ENCODE measurements at regions not wholly inside any gene's neighbourhood (a gene's known extent, or its start where the extent isn't known, plus 50 kb on each side); places are given as distances from the start of the nearest gene placed in this dataset.

DNA sequence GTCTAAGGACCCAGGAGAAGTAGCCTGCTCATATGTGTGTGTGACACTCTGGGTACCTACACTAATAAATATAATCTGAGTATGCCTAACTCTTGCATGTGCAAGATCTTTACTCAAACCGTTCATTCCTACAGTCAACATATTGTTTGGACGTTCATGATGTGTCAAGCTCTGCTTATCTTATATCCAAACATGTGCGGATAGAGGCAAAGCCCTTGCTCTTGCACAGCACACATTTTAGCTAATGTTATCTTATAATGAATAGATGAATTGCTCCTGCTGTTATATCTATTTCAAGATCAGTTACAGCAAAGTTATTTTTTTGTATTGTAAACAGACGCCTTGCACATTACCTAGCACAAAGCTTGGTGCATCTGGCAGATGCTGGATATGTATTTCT is 228.4 kb upstream of the FLRT2 start (continued):
- no peak for TF ChIP-seq SREBF2 (IDR thresholded peaks at IDR 0.05)

GRCh38 chr14:85306024-85306423 is 223.9 kb upstream of the FLRT2 start:
- H3K4me2 ChIP-seq: no peak overlapping the region
- FAIRE-seq (no peak), ATAC-seq (no peak), DNase-seq (ENCODE audit: low read depth in 1 of 2, low spot score in 1 of 2) (no peak)
- no peak overlapping the region for H3K4me3 ChIP-seq
- H3K9me3 ChIP-seq: no peaks in the 10 kb centered on the region
- ChIA-PET CTCF (no interaction called here), POLR2A (no interaction called here)
- TF ChIP-seq ZSCAN20 (CRISPR knock-in tag; IDR thresholded peaks at IDR 0.05) (no peak), KDM5A (IDR thresholded peaks at IDR 0.05) (no peak), POLR2AphosphoS2 (conservative IDR thresholded peaks at IDR 0.05; ENCODE audit: low read length) (no peak), RFX5 (IDR thresholded peaks at IDR 0.05) (no peak), RARB (CRISPR knock-in tag; IDR thresholded peaks at IDR 0.05) (no peak), JUNB (IDR thresholded peaks at IDR 0.05) (no peak), MAX (IDR thresholded peaks at IDR 0.05) (no peak), NFE2L2 (conservative IDR thresholded peaks at IDR 0.05; ENCODE audit: low read length) (no peak), JUN (IDR thresholded peaks at IDR 0.05) (no peak), HES2 (IDR thresholded peaks at IDR 0.05) (no peak), PHF8 (IDR thresholded peaks at IDR 0.05; ENCODE audit: borderline replicate concordance, low read depth) (no peak), USF2 (IDR thresholded peaks at IDR 0.05) (no peak)
- TF ChIP-seq, protein P1, sequence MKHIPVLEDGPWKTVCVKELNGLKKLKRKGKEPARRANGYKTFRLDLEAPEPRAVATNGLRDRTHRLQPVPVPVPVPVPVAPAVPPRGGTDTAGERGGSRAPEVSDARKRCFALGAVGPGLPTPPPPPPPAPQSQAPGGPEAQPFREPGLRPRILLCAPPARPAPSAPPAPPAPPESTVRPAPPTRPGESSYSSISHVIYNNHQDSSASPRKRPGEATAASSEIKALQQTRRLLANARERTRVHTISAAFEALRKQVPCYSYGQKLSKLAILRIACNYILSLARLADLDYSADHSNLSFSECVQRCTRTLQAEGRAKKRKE (CRISPR knock-in tag; IDR thresholded peaks at IDR 0.05; ENCODE audit: low read depth): no peak
- TF ChIP-seq, protein P2, sequence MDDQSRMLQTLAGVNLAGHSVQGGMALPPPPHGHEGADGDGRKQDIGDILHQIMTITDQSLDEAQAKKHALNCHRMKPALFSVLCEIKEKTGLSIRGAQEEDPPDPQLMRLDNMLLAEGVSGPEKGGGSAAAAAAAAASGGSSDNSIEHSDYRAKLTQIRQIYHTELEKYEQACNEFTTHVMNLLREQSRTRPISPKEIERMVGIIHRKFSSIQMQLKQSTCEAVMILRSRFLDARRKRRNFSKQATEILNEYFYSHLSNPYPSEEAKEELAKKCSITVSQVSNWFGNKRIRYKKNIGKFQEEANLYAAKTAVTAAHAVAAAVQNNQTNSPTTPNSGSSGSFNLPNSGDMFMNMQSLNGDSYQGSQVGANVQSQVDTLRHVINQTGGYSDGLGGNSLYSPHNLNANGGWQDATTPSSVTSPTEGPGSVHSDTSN (IDR thresholded peaks at IDR 0.05): no peak
- WGBS (ENCODE audit: missing lambda C conversion rate): 65% methylated on average over 3 of the region's 3 CpGs
- H3K27ac ChIP-seq: no peak overlapping the region
- no peaks in the 10 kb centered on the region for H3K4me1 ChIP-seq

DNA sequence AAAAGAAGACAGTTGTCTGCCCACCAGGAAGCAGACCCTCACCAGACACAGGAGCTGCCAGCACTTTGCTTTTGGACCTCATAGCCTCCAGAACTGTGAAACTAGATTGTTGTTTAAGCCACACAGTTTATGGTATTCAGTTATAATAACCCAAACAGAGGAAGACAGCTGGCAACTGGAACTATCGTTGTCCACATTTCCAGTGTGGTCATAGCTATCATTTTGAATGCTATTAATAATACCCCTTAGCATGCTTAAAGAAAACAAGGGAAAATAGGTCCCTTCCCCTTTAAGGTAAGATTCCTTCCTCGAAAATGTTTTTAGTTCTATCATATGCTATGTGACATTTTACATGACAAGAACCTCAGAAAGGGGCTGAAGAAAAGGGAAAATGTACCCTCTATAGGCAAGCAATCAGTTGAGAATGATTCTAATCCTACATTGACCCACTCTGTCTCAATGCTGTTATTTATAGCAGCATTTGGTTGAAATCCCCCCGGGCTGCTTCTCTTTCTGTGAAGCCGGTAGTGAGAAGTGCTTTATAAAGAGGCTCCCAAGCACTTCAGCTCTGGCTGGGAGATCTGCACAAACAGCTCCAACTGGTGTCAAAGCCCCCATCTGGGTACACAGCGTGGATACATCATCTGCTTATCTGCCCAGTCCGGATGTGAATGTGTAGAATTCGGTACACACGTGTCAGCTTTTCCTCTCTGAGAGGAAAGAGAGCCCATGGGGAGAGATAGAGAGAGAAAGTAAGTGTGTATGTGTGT is 221.2 kb upstream of the FLRT2 start:
- ChIA-PET POLR2A (no interaction called here), CTCF (interaction anchor here (1.0 kb wide), 1 partner anchor 19 kb away, joined by 3 read pairs; no protein-coding TSS in a partner anchor)
- DNase-seq (ENCODE audit: low read depth in 1 of 2, low spot score in 1 of 2) (no peak), ATAC-seq (no peak), FAIRE-seq (no peak)
- Histone ChIP-seq H3K4me2 (no peak overlapping the region), H3K27ac (no peak overlapping the region), H3K9me3 (no peaks in the 10 kb centered on the region), H3K4me3 (no peak overlapping the region), H3K4me1 (no peaks in the 10 kb centered on the region)
- TF ChIP-seq MAFK (IDR thresholded peaks at IDR 0.05; ENCODE audit: partially characterized antibody): no peak
- WGBS (ENCODE audit: missing lambda C conversion rate): 53% methylated on average over 8 of the region's 8 CpGs

- CTCF ChIA-PET: no interaction called here
- H3K27ac ChIP-seq: no peak overlapping the region
- TF ChIP-seq FOSB (CRISPR knock-in tag; IDR thresholded peaks at IDR 0.05): no peak
- no peak for TF ChIP-seq KDM5A (IDR thresholded peaks at IDR 0.05)
- no peak for TF ChIP-seq BHLHE40 (IDR thresholded peaks at IDR 0.05; ENCODE audit: low read depth, low read length)
- no peak for TF ChIP-seq HEYL (CRISPR knock-in tag; IDR thresholded peaks at IDR 0.05)
- no peak for TF ChIP-seq RFX5 (IDR thresholded peaks at IDR 0.05)
- TF ChIP-seq RNF2 (IDR thresholded peaks at IDR 0.05; ENCODE audit: borderline replicate concordance, low read depth): no peak
- no peak for TF ChIP-seq SMC3 (IDR thresholded peaks at IDR 0.05)
- TF ChIP-seq NPAS2 (CRISPR knock-in tag; IDR thresholded peaks at IDR 0.05; ENCODE audit: borderline replicate concordance): no peak
- TF ChIP-seq POLR2A (IDR thresholded peaks at IDR 0.05; ENCODE audit: low read length): no peak
- TF ChIP-seq, protein P1 (CRISPR knock-in tag; IDR thresholded peaks at IDR 0.05; ENCODE audit: low read depth): no peak
- no peak for TF ChIP-seq HDAC2 (IDR thresholded peaks at IDR 0.05)
- TF ChIP-seq USF2 (IDR thresholded peaks at IDR 0.05): no peak
- no peak for TF ChIP-seq HOXA7 (CRISPR knock-in tag; IDR thresholded peaks at IDR 0.05)
- FAIRE-seq (no peak), DNase-seq (ENCODE audit: low read depth in 1 of 2, low spot score in 1 of 2) (no peak), ATAC-seq (no peak)
- no peaks in the 10 kb centered on the region for H3K4me1 ChIP-seq
- no peak overlapping the region for H3K4me3 ChIP-seq
- no peaks in the 10 kb centered on the region for H3K9me3 ChIP-seq
- no peak overlapping the region for H3K4me2 ChIP-seq
- POLR2A ChIA-PET: no interaction called here
- WGBS (ENCODE audit: missing lambda C conversion rate): 69% methylated on average over 8 of the region's 8 CpGs
Measured at GRCh38 chr14:85310491-85311272, 219.3 kb upstream of the FLRT2 start.
